NT2/D1 (cell line): ENCODE measurements at regions not wholly inside any gene's neighbourhood (a gene's known extent, or its start where the extent isn't known, plus 50 kb on each side); places are given as distances from the start of the nearest gene placed in this dataset.

Experiments
- SUZ12 ChIP-seq: IDR thresholded peaks from 2 replicates; pipeline ENCODE4 v1.6.1; 2011; ENCODE audit not compliant: insufficient read length, insufficient read depth; ENCODE audit errors: extremely low read depth
- ZNF274 ChIP-seq: IDR thresholded peaks from 2 replicates; pipeline ENCODE4 v1.6.1; 2011; ENCODE audit warnings: mild to moderate bottlenecking, low read depth, low read length

- TF ChIP-seq ZNF274 (no peak), SUZ12 (no peak)
Measured at GRCh38 chr11:134938212-134938611, 526.2 kb upstream of the B3GAT1 start.
